Stomach (tissue), 8 donors: ENCODE measurements at regions not wholly inside any gene's neighbourhood (a gene's known extent, or its start where the extent isn't known, plus 50 kb on each side); places are given as distances from the start of the nearest gene placed in this dataset.

ENCODE experiments used
- DNase-seq, 2 donors: peaks; one replicate each; pipeline versions ENCODE4 v3.0.0 to v3.0.0-alpha.2; 2013 to 2019
- H3K27ac ChIP-seq, 5 donors: fragments of 200-600 bp in 4 of 5; sonication (generic) in 4 of 5; one replicate each; pipeline ENCODE4 v1.5.1; 2013 to 2019; ENCODE audit warnings: mild to moderate bottlenecking in 1 of 5, moderate library complexity in 1 of 5
- H3K27me3 ChIP-seq, 3 donors: fragments of 200-600 bp; sonication (generic); one replicate each; pipeline ENCODE4 v1.5.1; 2017 to 2019; ENCODE audit warnings: mixed run types in 1 of 3
- H3K36me3 ChIP-seq, 4 donors: fragments of 200-600 bp; sonication (generic); 1 replicate in 3 of 4; 2 replicates in 1 of 4; pipeline ENCODE4 v1.5.1; 2016 to 2019
- H3K4me1 ChIP-seq, 4 donors: fragments of 200-600 bp; sonication (generic); one replicate each; pipeline ENCODE4 v1.5.1; 2016 to 2019
- H3K4me3 ChIP-seq, 4 donors: fragments of 200-600 bp; sonication (generic) in 3 of 4; one replicate each; pipeline ENCODE4 v1.5.1; 2016 to 2019; ENCODE audit warnings: mild to moderate bottlenecking in 1 of 4
- H3K9me3 ChIP-seq, 4 donors: fragments of 200-600 bp; sonication (generic); one replicate each; pipeline ENCODE4 v1.5.1; 2016 to 2019
- CTCF ChIP-seq, 7 experiments: fragments of 450-650 bp in 4 of 7; fragments of 200-600 bp in 3 of 7; sonication (generic) in 3 of 7; IDR thresholded peaks; one replicate each; pipeline ENCODE4 v1.5.1; 2016 to 2019; ENCODE audit warnings: antibody characterized with exemption in 7 of 7, control low read depth in 2 of 7, mild to moderate bottlenecking in 1 of 7
- EP300 ChIP-seq: sonication (generic); formaldehyde crosslinking; IDR thresholded peaks from one replicate; pipeline ENCODE4 v1.6.1; 2017; ENCODE audit warnings: antibody characterized with exemption
- POLR2A ChIP-seq, 4 donors: fragments of 450-650 bp; IDR thresholded peaks; one replicate each; pipeline ENCODE4 v1.6.1; 2016; ENCODE audit warnings: antibody characterized with exemption in 4 of 4, control low read depth in 2 of 4, mild to moderate bottlenecking in 1 of 4, moderate library complexity in 1 of 4
- POLR2AphosphoS5 ChIP-seq, 3 donors: sonication (generic); formaldehyde crosslinking; IDR thresholded peaks; one replicate each; pipeline ENCODE4 v1.6.1; 2016; ENCODE audit warnings: antibody characterized with exemption in 3 of 3
- WGBS, 5 donors: extraction: QIAGEN DNeasy Blood & Tissue Kit in 3 of 5; methylation state at CpG; one replicate each; pipeline versions ENCODE4 v1.1.5 to v1.1.7; 2013 to 2018; 5-methylcytosine and 5-hydroxymethylcytosine counted together
- intact Hi-C: fragments of 100-400 bp; cut with DNase I; formaldehyde crosslinking; loops from one replicate; pipeline ENCODE4 v1.15.1; 2023; ENCODE audit warnings: low total_unique reads
- donor health status: healthy with polysubstance abuse.
- donor health status: Bipolar disorder and iron deficiency.
- donor health status: healthy.

GRCh38 chr21:35430260-35430659 is 381.2 kb upstream of the RUNX1 start:
- Histone ChIP-seq H3K4me3 (no peak overlapping the region), H3K36me3 (no peaks in the 10 kb centered on the region), H3K27me3 (peaks cover 0 to 17% (median 0%) of the 10 kb centered on the region in 3 donors), H3K27ac (no peak overlapping the region), H3K4me1 (no peaks in the 10 kb centered on the region), H3K9me3 (peaks cover 0 to 41% (median 34%) of the 10 kb centered on the region in 4 donors)
- WGBS, 5 donors = 91 to 94% (median 93%) methylated on average over 3 of the region's 3 CpGs
- intact Hi-C loops = no loop called here
- TF ChIP-seq CTCF (IDR thresholded peaks at IDR 0.05) = no peak
- TF ChIP-seq POLR2A (IDR thresholded peaks at IDR 0.05) = no peak
- no peak for TF ChIP-seq POLR2AphosphoS5 (IDR thresholded peaks at IDR 0.05)
- no peak for TF ChIP-seq EP300
- no peak for DNase-seq

- H3K9me3 ChIP-seq = peaks cover 0 to 28% (median 23%) of the 10 kb centered on the region in 4 donors
- no peak for TF ChIP-seq POLR2AphosphoS5 (IDR thresholded peaks at IDR 0.05)
- no peak for TF ChIP-seq EP300
- no peak for TF ChIP-seq CTCF (IDR thresholded peaks at IDR 0.05)
- intact Hi-C loops = no loop called here
- no peak for DNase-seq
- no peak overlapping the region for H3K4me3 ChIP-seq
- peak overlapping the region in 3 of 5 donors; percentile 38 to 66 (median 56) for H3K27ac ChIP-seq
- H3K36me3 ChIP-seq = no peaks in the 10 kb centered on the region
- H3K4me1 ChIP-seq = no peaks in the 10 kb centered on the region
- peaks cover 0 to 17% (median 0%) of the 10 kb centered on the region in 3 donors for H3K27me3 ChIP-seq
Observed at GRCh38 chr21:35428937-35429336, 379.8 kb upstream of the RUNX1 start.

- Histone ChIP-seq H3K27ac (peak overlapping the region in 3 of 5 donors; percentile 38 to 66 (median 56)), H3K36me3 (no peaks in the 10 kb centered on the region), H3K4me3 (no peak overlapping the region), H3K27me3 (peaks cover 0 to 17% (median 0%) of the 10 kb centered on the region in 3 donors), H3K9me3 (peaks cover 0 to 23% (median 19%) of the 10 kb centered on the region in 4 donors), H3K4me1 (no peaks in the 10 kb centered on the region)
- WGBS, 5 donors = 32 to 46% (median 38%) methylated on average over 9 of the region's 9 CpGs
- intact Hi-C loops = no loop called here
- TF ChIP-seq EP300 (no peak), CTCF (IDR thresholded peaks at IDR 0.05) (no peak), POLR2AphosphoS5 (IDR thresholded peaks at IDR 0.05) (no peak), POLR2A (IDR thresholded peaks at IDR 0.05) (no peak)
- DNase-seq = peak in 1 of 2 donors; percentile 37
Observed at GRCh38 chr21:35428489-35428888, 379.4 kb upstream of the RUNX1 start.

- H3K4me3 ChIP-seq = no peak overlapping the region
- no peak for DNase-seq
- H3K4me1 ChIP-seq = no peaks in the 10 kb centered on the region
- TF ChIP-seq POLR2AphosphoS5 (IDR thresholded peaks at IDR 0.05) (no peak), POLR2A (IDR thresholded peaks at IDR 0.05) (no peak), CTCF (IDR thresholded peaks at IDR 0.05) (no peak), EP300 (no peak)
- H3K9me3 ChIP-seq = peaks cover 0 to 23% (median 17%) of the 10 kb centered on the region in 4 donors
- peaks cover 0 to 17% (median 0%) of the 10 kb centered on the region in 3 donors for H3K27me3 ChIP-seq
- no peaks in the 10 kb centered on the region for H3K36me3 ChIP-seq
- H3K27ac ChIP-seq = peak overlapping the region in 2 of 5 donors; percentile 56 to 66
- intact Hi-C loops = no loop called here
Observed at GRCh38 chr21:35428001-35428320, 378.9 kb upstream of the RUNX1 start.
